GM19035 (cell line): ENCODE measurements at regions not wholly inside any gene's neighbourhood (a gene's known extent, or its start where the extent isn't known, plus 50 kb on each side); places are given as distances from the start of the nearest gene placed in this dataset.
"Not testable (repeated sequence)": the region's sequence is repeated elsewhere in the genome, so short reads cannot be mapped to it uniquely, and the experiment has no call there.

ENCODE experiments used
- ATAC-seq: cut with Tn5 transposase; IDR thresholded peaks from one replicate; pipeline ENCODE4 v1.9.1; 2021; ENCODE audit not compliant: unreplicated experiment

DNA sequence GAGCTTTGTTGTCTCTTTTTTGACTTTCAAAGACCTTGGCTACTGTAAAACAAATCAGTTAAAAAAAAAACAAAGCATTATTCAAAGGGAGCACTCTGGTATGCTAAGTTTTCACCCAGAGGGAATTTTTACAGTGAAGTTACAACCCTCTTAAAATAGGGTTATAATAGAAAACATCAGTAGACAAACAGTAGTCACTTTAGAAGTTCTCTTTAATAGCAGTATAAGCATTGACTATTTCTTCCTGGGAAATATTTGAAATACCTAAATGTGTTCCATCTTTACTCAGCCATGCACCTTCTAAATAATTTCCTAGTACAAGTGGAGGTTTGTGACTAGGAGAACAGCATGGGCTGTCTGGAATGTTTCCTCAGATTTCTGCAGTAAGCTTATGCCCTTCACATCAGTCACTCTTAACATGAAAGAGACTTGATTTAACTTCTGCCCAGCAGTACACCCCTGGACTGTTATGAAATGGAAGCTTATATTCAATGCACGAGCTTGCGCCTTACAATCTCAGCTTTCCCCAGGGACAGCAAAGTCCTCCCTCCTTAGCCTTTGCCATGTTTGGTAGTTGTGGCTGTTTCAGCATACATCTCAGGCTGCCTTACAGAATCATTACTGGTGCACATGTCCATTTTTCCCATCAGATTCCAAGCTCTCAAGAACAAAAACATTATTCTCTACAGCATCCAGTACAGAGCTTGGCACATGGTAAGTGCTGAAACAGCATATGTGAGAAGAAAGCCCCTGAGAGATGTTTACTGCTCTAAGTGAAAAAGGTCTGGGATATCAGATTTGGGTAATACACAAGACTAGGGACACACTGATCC, 191.5 kb downstream of the ZNF608 start:
- ATAC-seq, result no peak

DNA sequence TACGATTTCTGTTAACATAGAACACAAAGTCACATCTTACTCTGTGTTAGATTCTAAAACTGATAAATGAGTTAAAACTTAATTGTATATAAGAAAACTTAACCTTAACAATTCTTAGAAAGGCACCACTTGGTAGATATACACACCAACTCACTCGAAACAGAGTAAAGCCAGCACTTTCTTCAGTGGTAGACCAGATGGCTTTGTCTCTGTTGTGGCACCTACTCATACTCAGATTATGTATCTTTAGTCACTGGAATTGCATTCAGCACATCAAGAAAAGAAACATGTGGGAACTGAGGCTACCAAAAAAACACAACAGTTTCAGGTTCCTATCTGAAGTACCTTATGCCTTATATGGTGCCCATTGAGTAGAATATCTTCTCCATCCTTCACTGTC, 192.5 kb downstream of the ZNF608 start:
- ATAC-seq, result no peak

DNA sequence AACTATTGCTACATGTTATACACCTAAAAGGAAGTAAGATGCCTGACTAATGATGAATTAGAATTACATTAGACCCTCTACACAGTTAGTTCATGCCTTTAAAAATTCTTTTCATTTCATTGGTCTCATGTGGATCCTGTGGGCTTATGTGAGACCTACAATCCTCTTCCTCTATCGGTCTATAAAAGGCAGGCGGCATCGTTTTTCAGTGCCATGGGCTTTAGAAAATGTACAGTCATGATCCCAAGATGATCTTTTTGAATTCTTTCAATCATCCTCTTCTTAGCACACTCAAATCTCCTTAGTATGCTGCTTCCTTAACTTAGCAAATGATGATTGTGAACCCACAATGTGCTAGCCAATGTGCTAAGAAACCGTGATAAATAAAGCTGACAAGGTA, 193.9 kb downstream of the ZNF608 start:
- no peak for ATAC-seq

- no peak for ATAC-seq
These were observed 194.5 kb downstream of the ZNF608 start for GRCh38 chr5:124551939-124552279.

DNA sequence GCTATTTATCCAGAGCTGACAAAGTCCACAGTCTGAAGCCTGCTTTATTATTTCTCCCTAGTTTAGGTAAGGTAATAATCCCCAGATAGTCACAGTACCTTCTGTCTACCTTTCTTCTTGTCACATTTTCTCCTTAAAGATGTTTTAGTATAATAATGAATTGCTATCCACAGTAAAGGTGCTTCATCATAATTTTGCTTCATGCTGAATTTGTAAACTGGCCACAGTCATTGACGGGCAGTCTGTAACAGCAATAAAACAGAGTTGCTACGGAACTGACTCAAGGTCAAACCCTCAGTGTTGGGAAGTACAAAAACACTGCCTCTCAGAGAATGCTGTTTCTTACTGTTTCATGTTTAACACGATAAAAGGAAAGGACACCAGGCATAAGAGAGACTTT, 195.7 kb downstream of the ZNF608 start:
- no peak for ATAC-seq

GRCh38 chr5:124549891-124550436, 196.5 kb downstream of the ZNF608 start:
- no peak for ATAC-seq

DNA sequence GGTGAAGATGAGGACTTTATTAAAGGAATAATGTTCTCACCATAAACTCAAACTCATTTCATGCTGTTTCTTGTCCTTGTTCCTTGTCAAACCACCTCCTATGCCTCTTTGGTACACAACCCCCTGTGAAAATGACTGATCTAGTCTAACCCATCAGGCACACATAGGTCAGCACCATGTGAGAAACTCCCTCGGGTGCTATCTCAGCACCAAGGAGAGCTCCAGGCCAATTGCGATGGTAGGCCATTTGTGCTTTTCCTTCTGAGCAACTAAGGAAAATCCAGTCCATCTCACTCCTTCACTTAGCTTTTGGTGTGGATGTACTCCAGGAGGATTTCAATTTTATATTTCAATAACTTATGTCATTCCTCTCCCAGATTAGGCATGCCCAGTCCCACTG, 199.8 kb downstream of the ZNF608 start:
- ATAC-seq, result no peak

GRCh38 chr5:124544366-124545055, 201.9 kb downstream of the ZNF608 start:
- peak; percentile 97 for ATAC-seq

DNA sequence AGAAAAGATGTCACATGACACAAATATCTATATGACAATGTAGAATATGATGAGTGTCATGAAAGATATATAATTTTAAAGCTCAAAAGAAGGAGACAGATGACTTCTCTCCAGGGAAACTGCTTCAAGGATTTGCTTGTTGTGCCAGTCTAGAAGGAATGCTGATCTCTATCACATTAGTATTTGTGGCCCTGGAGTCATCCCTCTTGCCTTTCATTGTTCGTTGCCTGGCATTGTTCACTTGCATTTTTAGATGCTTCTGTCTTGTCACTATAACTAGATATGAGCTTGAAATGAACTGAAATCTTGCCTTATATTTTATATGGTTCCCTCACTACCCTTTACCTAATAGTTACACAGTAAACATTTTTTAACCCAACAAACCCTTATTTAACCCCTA, 207.5 kb downstream of the ZNF608 start:
- ATAC-seq, result no peak

DNA sequence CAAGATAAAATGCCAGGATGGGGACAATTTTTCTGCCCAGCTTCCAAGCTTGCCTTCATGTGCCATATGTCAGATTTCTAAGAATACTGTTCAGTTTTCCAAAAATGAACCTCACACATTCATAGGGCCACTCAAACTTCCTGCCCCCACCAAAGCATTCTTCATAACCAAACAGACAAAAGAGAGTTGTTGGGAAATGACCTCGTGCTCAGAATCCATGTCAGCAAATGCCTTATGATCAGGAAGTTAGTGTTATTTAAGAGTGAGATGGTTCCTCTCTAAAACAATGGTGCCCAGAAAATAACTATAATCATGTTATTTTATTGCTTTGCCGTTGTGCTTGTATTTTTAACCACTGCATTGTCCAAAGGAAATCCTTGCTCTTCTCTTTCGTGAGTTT, 208.2 kb downstream of the ZNF608 start:
- ATAC-seq, result no peak

DNA sequence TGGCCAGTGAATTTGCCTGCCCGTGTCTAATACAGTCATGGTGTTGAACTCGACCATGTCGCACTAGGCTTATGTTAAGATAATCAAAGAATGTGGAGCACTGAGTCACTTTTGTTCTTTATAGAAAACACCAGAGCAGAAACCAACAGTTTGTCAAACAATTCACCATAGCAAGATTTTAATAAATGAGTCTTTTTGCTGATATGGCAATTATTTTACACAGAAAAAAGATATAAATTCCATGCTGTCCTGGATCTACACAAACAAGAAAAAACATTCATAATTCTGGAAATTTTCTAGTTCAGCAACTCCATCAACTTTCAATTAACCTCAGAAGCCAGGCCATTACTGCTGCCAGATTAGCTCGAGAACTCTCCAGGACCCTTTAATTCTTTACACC, 208.9 kb downstream of the ZNF608 start:
- ATAC-seq, result no peak

- ATAC-seq, result no peak
These were observed 209.3 kb downstream of the ZNF608 start for GRCh38 chr5:124537107-124537506.

GRCh38 chr5:124536333-124536732, 210.1 kb downstream of the ZNF608 start:
- no peak for ATAC-seq

- ATAC-seq, result no peak
These were observed 215.5 kb downstream of the ZNF608 start for GRCh38 chr5:124530916-124531315.

- peak; percentile 51 for ATAC-seq
These were observed 217.6 kb downstream of the ZNF608 start for GRCh38 chr5:124528838-124529237.

DNA sequence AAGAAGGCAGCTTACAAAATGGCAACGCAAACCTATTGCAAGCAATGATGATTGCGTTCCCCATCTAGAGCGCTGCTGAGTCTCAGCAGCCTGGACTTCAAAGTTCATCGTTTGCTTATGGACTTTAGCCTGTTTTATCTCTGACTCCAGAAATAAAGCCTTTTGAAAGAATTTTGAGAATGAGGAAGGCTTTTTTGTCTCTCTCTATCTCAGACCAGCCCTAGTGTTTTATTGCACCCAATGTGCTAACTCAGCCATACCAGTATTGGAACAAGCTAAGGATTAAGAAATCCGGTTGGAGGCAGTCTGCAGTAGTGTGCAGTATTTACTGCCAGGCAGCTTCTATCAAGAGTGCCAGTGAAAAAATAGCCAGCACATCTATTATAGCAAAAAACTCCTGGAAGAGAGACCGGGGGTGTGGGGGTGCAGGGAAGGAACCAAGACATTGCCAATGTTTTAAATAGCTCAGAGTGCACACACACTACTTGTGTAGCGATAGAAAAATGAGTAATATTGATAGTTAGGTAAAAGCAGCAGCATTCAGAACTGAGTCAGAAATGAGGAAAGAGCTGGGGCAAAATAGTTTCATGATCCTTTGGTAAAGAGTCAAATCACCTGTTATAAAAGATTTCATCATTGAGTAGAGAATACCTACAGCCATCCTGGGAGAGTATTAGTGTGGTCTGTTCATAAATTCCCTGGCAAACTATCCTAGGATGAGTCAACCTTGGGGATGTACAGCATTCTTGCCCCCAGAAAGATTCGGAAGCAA, 219.0 kb downstream of the ZNF608 start:
- ATAC-seq, result peak; percentile 45

DNA sequence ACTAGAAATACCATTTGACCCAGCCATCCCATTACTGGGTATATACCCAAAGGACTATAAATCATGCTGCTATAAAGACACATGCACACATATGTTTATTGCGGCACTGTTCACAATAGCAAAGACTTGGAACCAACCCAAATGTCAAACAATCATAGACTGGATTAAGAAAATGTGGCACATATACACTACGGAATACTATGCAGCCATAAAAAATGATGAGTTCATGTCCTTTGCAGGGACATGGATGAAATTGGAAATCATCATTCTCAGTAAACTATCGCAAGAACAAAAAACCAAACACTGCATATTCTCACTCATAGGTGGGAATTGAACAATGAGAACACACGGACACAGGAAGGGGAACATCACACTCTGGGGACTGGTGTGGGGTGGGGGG, 220.4 kb downstream of the ZNF608 start:
- ATAC-seq, result not testable (repeated sequence)

- peak; percentile 82 for ATAC-seq
These were observed 221.7 kb downstream of the ZNF608 start for GRCh38 chr5:124524552-124525232.

- no peak for ATAC-seq
These were observed 222.5 kb downstream of the ZNF608 start for GRCh38 chr5:124523897-124524296.

DNA sequence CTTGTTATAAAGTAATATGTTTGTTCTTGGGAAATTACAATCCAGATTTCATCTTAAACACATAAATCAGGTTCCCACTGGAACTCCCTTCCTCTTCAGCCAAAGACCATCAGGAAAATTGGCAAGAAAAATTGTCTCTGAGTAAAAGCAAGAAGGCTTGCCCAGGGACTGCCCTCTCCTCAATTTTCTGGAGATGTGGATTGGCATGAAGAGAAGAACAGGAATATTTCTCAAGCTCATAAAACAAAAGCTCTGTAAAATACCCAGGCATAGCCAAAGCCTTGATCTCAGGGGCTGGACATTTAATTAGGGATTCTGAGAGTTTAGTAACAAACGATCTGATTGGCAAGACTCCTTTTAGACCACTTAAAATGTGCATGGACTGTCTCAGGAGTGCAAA, 223.4 kb downstream of the ZNF608 start:
- no peak for ATAC-seq
